T1000 (cell line): ENCODE measurements at regions not wholly inside any gene's neighbourhood (a gene's known extent, or its start where the extent isn't known, plus 50 kb on each side); places are given as distances from the start of the nearest gene placed in this dataset.

Experiments used
- DNase-seq: peaks from one replicate; lab custom pipeline; 2025; ENCODE audit warnings: mixed read lengths; lab: John Stamatoyannopoulos, UW

DNA sequence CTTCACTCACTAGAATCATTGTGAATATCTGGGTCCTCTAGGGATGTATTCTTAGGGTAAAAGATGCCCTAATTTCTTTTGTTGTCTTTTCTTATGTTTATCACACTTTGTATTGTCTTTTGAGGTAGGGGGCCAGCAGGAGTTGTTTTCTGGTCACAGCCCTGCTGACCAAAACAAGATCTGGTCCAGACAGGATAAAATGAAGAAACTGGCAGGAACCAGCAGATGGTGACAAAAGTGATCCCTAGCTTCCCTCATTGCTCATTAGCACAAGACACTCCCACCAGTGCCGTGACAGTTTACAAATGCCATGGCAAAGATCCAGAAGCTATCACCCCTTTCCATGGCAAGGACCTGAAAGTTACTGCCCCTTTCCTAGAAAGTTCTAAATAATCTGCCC, 81.7 kb upstream of the CCDC85A start:
- no peak for DNase-seq

DNA sequence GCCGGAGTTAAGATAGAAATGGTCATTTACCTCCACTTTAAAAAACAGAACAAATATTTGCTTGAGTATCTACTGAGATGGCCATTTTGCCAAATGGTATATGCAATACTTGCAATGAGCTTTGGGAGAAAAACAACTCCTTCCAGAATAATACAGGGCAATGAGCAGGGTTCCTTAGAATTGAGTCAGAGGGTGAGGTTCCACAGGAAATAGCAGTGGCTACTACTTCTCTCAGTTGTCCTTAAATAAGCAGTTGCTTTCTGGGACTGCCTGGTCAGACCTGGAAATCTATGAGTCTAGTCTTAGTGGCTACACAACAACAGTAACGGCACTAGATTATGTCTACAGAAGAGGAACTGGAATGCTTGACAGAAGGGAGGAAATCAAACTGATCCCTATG, 80.9 kb upstream of the CCDC85A start:
- no peak for DNase-seq

DNA sequence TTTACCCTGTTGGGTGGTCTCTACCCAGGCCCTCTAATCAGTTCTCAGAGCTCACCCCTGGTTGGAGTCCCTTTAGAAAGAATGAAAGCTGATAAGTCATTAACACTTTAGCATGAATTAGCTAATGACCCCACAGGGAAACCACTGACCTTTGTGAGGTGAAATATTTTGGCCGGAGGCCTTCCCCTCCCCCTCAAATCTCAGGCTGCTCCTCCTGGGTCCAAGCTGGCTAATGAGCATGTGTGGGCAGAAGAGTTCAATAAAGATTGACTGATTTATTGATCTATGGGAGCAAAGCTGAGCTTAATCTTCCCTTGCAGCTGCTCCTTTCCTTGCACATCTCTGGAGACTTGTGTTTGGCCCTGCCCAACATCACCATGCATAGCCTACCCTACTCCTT, 78.8 kb upstream of the CCDC85A start:
- no peak for DNase-seq

DNA sequence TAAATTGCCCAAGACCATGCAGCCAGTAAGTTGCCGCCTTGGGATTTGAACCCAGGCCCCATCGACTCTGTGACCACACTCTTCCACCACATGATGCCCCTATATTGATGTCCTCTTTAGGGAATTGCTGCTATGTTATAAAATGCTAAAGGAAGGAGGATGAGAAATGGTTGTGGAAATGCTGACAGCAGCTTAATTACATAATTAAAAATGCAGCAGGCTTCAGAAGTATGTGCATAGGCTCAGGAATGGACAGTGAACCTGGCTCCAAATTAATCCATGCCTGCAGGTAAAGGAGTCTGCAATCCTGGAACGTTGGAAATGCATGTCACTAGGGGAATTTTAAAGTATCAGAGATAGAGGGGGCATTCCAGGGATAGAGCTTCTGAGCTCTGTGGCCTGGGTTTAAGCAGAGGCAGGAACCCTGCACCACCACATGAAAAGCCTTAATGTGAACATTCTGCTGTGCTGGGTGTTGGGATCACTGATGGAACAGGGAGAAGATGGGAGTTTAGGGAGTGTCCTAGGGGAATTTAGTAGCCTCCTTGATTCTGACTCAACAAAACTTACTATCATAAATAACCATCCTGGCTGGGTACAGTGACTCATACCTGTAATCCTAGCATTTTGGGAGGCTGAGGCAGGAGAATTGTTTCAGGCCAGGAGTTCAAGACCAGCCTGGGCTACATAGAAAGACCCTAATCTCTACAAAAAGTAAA, 76.1 kb upstream of the CCDC85A start:
- DNase-seq, result no peak

DNA sequence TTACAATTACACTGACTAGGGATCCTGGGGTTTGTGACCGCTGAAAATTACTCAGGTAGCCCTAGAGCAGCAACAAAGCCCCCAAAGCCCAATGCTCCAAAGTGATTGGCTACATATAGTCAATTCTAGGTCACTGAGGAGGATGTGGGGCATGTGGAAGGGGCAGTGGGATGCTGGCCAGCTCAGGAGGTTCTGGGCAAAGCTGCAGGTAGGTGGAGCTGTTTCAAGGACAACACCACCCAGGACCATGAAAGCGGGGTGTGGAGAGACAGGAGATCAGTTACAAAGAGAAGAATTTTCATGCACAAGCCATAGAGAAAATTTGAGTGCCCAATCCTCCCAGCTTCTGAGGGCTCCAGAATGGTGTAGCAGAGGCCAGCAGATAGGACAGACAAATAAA, 75.0 kb upstream of the CCDC85A start:
- DNase-seq, result no peak

DNA sequence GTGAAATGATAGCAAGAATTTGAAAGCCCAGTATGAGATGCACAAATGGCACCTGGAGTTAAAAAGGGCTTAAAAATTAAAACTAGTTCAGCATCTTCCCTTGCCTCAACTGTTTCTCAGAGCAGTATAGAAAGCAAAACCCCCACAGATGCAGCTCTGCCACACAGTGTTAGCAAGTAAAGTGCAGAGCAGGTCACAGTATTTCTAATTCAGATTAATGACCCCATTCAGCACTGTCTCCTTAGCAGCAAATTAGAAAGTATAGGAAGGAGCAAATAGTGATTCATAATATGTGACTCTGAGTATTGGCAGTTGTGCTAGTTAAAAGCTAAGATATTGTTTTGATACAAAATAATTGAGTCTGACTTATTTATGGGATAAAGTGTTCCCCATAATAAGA, 73.8 kb upstream of the CCDC85A start:
- DNase-seq, result no peak

DNA sequence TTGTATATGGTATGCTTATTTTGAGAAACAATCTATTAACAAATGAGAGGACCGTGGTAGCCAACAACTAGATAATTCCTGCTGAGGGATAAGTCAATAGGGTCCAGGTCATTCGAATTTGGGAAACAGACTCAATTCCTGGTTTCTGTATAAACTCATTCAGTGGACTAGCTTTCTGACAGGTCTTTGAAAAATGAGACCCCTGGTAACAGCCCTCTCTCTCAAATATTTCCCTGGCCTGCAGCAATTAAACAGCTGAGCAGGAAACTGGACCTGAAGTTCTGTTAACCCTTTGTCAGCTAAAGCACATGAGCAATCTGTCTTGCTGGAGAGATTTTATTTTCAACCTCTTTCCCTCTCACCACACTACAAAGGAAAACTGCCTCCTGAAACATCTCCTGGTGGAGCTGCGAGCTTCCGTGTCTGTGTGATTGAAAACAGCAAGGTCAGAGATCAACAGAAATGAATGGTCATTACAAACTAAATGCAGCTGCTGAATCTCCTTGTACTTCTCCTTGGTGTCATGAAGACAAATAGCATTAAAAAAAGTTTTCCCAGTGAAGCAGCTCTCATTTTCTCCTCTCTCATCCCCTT, 70.3 kb upstream of the CCDC85A start:
- no peak for DNase-seq

DNA sequence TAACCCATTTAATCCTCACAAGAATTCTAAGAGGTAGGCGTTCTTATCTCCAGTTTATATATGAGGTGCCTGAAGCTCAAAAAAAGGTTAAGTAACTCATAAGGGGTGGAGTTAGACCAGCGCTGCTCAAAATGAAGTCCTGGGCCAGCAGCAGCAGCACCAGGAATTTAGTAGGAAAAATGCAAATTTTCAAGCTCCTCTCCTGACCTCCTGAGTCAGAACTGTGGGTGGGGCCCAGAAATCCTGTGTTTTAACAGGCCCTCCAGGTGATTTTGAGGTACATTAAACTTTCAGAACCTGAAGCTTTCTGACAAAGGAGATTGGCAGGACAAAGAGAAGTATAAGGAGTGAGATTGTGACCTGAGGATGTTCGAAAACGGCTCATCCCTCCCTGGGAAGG, 66.0 kb upstream of the CCDC85A start:
- no peak for DNase-seq

DNA sequence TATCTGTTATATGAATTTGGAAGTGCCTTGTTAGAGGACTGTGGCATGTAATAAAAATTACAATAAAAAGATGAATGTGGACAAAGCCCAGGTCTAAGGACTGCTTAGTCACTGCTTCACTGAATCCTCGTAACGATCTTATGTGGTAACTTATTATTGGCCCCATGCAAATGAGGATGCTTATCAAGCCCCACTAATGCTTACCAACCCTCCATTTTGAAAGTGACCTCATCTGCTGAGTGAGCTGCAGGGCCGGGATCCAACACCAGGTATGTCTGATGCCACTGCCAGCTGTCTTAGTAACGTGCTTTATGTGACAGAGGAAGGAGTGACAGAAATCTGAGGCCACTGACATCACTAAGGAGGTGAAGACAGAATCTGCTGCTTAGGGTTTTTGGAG, 65.3 kb upstream of the CCDC85A start:
- no peak for DNase-seq

DNA sequence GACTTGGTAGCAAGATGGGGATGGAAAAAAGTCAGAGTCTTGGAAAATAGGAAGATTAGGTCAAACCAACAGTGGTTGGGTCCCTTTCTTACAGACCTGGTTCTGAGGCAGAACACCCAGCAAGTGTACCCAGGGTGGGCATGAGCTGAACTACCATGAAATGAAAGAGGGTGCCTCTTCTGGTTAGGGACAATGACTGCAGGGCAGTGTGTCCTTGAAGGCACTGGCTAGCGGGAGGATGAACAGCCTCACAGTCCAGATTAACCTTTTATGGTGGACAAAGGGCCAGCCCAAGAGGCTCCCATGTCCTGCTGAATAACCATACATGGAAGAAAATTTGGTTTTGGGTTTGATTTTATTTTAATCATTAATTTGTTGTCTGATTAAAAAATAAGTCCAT, 61.8 kb upstream of the CCDC85A start:
- no peak for DNase-seq

DNA sequence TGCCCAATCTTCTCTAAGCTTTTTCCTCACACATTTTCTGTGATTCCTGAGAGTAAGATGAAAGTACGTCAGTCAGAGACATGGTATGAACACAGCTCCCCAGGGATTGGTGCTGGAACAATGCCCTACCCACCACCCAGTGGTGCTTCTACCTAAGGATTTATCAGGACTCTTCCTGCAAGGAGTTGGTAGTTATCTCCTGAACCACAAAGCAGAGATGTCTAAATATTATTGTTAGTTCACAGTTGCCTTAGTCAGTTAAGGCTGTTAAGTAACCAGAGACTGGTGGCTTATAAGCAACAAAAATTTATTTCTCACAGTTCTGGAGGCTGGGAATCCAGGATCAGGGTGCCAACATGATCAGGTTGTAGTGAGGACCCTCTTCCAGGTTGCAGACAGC, 60.3 kb upstream of the CCDC85A start:
- no peak for DNase-seq

DNA sequence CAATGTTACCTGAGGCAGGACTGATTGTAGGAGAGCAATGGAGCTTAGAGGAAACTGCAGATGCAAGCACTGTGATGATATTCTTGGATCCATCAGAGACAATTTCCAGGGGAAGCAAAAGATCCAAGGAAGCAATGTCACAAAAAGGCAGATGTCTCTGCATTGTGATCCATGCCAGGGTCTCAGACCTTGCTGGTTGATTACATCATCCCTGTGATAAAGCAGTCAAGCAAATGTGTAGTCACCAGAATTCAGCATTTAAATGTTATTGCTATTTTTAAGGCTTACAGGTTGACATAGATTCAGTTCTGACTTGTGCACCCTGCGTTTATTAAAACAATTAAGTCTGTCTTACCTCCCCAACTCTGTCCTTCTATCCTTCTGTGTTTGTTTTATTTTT, 56.8 kb upstream of the CCDC85A start:
- DNase-seq, result no peak

DNA sequence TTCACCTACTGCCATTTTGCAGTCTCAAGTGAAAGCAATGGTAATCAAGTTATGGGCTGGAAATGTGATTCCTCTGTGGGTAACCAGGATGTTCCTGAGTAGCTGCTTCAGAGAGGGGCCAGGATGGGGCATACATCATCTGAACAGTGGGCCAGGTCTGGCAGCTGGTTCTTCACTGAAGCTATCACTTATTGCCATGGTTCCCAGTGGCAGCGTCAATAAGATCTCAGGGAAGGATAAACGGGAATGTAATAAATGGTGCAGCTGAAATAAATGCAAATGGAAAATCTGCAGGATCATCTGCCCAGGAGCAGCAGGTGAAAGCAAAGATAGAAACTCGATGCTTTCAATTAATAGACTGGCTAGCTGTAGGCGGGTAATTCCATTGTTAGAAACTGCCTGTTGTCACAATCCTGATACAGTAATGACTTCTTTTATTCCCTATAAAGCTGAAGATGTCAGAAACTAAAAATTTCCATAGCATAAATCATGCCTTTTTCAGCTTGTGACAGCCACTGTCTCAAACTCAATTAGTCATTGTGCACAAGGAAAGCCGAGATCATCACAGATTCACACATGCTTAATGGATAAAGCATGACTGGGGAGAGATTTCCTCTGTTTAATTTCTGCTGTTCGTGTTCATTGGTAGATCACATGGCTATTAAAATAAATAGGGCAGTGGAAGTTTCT, 56.2 kb upstream of the CCDC85A start:
- no peak for DNase-seq

DNA sequence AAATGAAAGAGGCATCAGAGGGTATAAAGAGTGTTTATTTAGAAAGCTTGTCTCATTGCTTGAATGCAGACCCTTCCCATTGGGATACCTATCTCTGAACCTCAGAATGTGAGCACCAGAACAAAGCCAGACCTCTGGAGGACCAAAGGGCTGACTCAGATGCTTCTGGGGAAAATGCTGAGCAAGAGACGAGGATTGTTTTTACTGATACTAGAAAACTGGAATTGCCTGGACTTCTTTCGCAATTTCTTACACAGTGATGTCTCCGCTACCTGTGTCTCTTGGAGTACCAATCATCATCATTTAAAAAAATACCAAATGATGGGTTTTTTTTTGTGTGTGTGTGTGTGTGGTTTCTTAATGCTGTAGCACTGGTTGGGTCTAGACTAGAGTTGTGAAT, 55.6 kb upstream of the CCDC85A start:
- DNase-seq, result no peak

DNA sequence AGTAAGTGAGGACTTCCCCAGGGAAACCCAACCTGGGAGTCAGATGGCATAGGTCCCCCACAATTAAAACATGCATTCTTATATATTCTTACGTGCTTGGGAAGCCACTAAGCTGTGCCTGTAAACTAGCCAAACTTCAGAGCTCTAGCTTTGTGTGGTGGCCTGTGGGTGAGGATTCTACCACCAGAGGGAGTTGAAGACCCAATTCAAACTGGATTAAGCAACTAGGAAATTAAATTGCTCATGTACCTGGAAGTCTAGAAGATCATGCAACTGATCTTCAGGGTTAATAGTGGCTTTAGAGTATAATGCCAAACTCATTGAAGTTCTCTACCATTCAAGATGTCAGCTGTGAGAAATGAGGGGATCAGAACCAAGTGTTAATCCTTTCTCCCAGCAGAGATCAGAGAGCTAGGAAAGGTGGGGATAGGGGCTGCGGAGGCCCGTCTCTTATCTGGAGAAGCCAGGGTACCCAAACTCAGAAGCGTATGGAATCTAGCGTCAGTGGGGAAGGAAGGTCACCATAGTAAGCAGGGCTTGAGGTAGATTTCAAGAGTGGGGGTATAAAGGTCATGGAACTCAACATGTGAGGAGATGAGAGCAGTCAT, 53.2 kb upstream of the CCDC85A start:
- peak; percentile 3 for DNase-seq

DNA sequence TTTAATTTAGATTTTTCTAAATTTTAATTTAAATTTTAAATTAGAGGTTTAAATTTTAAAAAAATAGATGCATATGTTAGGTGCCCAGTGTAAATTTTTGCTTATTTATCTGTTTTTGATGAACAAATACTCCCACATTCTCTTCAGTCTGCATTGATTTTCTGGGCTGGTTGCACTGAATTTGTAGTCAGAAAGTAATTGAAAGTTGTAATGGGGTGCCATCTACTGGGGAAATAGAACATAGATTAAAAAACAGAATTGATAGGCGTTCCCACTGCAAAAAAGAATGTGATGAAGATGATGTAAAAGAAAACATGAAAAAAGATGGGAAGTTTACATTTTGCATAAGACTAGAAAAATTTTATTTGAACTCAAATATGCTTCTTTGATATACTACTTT, 51.7 kb upstream of the CCDC85A start:
- no peak for DNase-seq

DNA sequence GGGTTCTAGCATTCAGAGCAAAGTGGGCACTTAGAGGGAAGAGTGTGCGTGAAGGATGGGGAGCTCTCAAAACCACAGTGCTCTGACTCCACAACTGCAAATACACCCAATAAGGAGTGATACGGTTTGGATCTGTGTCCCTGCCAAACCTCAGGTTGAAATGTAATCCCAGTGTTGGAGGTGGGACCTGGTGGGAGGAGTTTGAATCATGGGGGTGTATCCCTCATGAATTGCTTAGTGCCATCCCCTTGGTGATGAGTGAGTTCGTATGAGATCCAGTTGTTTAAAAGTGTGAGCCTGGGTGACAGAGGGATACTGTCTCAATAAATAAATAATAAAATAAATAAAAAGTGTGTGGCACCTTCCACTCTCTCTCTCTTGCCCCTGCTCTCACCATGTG, 50.3 kb upstream of the CCDC85A start:
- DNase-seq, result no peak

DNA sequence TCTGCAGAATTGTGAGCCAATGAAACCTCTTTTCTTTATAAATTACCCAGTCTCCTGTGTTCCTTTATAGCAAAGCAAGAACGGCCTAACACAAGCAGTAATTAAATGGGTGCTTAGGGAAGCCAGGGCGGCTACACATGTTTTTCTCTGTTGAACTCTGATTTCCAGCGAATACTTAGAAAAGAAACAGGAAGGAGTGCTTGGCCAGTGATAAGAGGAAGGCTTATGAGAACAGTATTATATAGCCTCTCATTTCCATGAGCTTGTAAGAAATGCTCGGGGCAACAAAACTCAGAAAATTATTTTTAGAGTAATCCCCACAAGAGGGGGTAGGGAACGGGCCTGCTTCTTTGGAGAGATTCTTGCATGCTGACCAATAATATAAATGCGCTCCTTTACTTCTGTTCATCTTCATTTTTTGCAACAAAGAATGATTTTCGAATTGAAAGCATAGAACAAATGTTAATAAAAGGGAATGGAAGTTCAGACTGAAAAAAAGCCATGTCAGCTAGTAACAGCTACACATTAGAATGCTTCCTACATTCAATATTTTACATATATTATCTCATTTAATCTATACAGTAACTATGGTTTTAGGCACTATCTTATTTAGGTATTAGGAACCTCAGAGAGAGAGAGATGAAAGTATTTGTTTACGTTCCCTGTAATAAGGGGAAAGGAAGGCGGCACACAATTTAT, 49.7 kb upstream of the CCDC85A start:
- DNase-seq, result no peak
